BE2C (cell line): ENCODE measurements at regions not wholly inside any gene's neighbourhood (a gene's known extent, or its start where the extent isn't known, plus 50 kb on each side); places are given as distances from the start of the nearest gene placed in this dataset.

Source experiments
- DNase-seq: peaks from one replicate; pipeline ENCODE4 v3.0.0-alpha.2; 2020
- H3K27me3 ChIP-seq: fragments of 250-450 bp; sonication (Bioruptor Pico); 2 replicates; pipeline ENCODE4 v1.5.1; 2020; ENCODE audit warnings: mild to moderate bottlenecking
- H3K36me3 ChIP-seq: fragments of 250-450 bp; sonication (Bioruptor Pico); 2 replicates; pipeline ENCODE4 v1.5.1; 2020; ENCODE audit warnings: mild to moderate bottlenecking
- H3K4me1 ChIP-seq: fragments of 250-450 bp; sonication (Bioruptor Pico); 2 replicates; pipeline ENCODE4 v1.5.1; 2020
- H3K4me3 ChIP-seq: 2 replicates; pipeline ENCODE4 v1.5.1; 2011; ENCODE audit warnings: low read depth, low read length
- H3K9me3 ChIP-seq: fragments of 250-450 bp; sonication (Bioruptor Pico); 2 replicates; pipeline ENCODE4 v1.5.1; 2020
- TF ChIP-seq, protein P1 (sequence below): IDR thresholded peaks from 2 replicates; pipeline ENCODE4 v1.5.1; 2012; ENCODE audit warnings: mild to moderate bottlenecking, low read depth, low read length

DNA sequence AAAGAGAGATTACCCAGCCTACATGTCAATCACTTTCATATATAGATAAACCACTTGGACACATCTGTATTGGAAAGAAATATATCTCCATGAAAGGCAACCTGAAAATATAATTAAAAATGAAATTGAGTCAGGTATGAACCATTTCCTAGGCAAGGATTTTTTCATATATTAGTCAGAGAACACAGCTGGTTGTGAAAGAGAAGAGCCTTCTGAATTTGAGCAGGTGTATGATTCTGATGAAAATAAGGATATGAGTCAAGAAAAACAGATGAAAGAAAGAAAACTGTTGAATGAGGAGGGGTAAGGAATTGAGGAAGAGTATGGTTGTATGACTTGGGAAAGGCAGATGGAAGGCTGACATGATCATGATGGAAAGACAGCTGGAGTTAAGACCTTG lies 441.1 kb downstream of the HAO1 start:
- no peaks in the 10 kb centered on the region for H3K36me3 ChIP-seq
- no peak for DNase-seq
- H3K4me1 ChIP-seq = no peaks in the 10 kb centered on the region
- peaks cover 8% of the 10 kb centered on the region; the same call in 1 of the 2 replicates for H3K27me3 ChIP-seq
- TF ChIP-seq, protein P1, sequence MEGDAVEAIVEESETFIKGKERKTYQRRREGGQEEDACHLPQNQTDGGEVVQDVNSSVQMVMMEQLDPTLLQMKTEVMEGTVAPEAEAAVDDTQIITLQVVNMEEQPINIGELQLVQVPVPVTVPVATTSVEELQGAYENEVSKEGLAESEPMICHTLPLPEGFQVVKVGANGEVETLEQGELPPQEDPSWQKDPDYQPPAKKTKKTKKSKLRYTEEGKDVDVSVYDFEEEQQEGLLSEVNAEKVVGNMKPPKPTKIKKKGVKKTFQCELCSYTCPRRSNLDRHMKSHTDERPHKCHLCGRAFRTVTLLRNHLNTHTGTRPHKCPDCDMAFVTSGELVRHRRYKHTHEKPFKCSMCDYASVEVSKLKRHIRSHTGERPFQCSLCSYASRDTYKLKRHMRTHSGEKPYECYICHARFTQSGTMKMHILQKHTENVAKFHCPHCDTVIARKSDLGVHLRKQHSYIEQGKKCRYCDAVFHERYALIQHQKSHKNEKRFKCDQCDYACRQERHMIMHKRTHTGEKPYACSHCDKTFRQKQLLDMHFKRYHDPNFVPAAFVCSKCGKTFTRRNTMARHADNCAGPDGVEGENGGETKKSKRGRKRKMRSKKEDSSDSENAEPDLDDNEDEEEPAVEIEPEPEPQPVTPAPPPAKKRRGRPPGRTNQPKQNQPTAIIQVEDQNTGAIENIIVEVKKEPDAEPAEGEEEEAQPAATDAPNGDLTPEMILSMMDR = no peak
- no peak overlapping the region for H3K4me3 ChIP-seq
- H3K9me3 ChIP-seq = no peaks in the 10 kb centered on the region

DNA sequence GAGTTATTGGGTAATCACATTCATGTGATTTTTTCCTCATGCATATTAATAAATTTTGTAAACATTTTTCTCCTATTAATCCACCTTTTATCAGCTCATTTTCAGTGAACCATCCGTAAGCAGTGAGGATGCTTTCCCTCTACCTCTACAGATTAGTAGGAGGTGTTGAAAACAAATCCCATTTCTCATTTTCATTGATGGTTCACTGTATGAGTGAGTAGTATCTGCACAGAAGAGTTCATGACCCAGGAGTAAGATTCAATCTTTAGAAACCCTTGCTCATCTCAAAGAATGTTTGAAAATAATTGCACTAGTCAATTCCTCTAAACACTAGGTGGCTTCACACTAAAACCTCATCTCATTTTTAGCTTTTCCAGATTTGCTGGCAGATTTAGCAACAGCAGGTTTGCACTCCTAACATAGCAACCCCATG lies 440.0 kb downstream of the HAO1 start:
- Histone ChIP-seq H3K4me3 (no peak overlapping the region), H3K4me1 (no peaks in the 10 kb centered on the region)
- no peak for DNase-seq

DNA sequence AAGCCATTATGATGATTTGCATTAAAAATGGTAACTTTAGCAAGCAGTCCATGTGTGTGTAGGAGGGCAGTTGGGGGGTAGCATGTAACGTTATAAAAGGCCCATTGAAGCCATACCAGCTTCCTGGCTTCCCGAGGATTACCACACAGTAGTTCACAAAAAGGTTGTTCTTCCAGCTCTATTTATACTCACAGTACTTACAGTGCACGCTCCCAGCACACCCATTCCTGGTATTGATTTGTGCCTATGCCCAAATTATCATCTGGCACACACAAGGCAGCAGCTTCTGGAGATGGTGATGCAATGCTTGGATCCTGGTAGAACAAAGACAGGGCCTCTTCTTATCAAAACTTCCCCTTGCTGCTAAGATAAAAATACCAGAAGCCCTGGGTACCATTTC lies 436.8 kb downstream of the HAO1 start:
- H3K36me3 ChIP-seq = no peaks in the 10 kb centered on the region
- no peaks in the 10 kb centered on the region for H3K9me3 ChIP-seq
- H3K4me3 ChIP-seq = no peak overlapping the region
- TF ChIP-seq, protein P1 = no peak
- no peaks in the 10 kb centered on the region for H3K27me3 ChIP-seq
- no peak for DNase-seq
- H3K4me1 ChIP-seq = no peaks in the 10 kb centered on the region

More for the DNA sequence above, 440.0 kb downstream of the HAO1 start:
- Histone ChIP-seq H3K9me3 (no peaks in the 10 kb centered on the region), H3K36me3 (no peaks in the 10 kb centered on the region), H3K27me3 (peaks cover 8% of the 10 kb centered on the region; the same call in 1 of the 2 replicates)
- TF ChIP-seq, protein P1 = no peak

DNA sequence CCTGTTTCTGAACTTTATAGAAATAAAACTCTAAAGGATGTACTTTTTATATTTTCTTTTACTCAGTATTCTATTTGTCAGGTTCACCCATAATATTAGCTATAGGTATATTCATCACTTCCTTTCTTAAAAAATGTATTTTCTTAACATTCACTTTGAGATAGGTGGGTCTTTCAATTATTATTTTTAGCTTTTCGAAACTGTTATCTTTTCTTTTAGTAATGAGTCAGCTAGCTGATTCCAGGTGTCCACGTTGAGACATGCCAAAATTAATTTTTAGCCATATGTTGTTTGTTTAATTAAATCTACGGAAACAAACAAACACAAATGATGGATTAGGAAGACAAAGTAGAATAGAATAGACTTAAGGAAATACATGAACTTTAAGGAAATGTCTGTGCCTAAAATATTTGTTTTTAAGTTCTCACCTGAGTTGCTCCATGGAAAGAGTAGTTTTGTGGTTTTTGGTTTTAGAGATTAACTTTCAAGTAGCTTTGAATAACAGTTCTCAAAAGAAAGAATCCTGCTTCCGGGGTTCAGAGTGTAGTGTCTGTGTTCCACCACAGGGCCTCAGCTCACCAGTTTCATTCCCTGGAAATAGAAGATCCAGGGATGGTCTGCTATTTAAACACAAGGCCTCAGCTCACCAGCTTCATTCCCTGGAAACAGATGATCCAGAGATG lies 435.0 kb downstream of the HAO1 start:
- TF ChIP-seq, protein P1 = no peak
- no peak for DNase-seq
- no peak overlapping the region for H3K4me3 ChIP-seq

DNA sequence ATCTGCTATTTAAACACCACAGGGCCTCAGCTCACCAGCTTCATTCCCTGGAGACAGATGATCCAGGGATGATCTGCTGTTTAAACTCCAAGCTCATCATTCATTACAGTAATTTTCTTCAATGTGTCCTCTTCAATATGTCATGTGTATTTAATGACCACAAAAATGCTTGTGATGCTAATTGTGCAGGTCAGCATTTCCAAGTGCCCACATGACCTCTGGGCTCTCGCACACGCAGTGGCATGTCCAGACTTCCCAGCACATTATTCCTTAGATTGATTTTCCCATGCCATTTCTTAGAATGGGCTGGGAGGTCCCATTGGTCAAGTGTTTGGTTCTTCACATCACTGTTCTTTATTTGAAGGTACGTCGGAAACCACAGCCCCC lies 434.4 kb downstream of the HAO1 start:
- TF ChIP-seq, protein P1 = no peak
- DNase-seq = no peak

More for the DNA sequence above, 435.0 kb downstream of the HAO1 start:
- Histone ChIP-seq H3K4me1 (no peaks in the 10 kb centered on the region), H3K27me3 (peaks cover 3% of the 10 kb centered on the region; the same call in 1 of the 2 replicates), H3K9me3 (no peaks in the 10 kb centered on the region; the same call in 1 of the 2 replicates), H3K36me3 (no peaks in the 10 kb centered on the region)

DNA sequence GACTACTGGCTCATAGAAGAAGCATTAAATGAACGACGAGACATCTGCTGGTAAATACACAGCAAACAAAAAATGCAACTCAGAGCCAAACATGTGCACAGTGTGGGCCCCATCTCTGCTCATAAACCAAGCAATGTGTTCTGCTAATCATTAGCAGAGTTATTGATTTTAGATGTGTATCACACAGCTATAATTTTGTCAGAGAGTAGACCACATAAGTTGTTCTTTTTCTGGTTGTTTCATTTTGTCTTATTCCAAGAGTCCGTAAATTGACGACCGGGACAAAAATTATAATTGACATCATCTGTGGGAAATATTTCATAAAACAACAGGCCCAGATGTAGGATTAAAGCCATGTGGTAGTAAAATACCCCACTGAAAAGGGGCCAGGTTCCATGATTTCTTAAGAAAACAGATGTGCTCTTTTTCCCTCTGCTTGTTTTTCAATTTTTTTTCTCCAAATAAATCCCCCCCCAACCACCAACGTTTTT lies 423.6 kb downstream of the HAO1 start:
- H3K4me3 ChIP-seq = no peak overlapping the region
- TF ChIP-seq, protein P1 = no peak
- DNase-seq = no peak

More for the DNA sequence above, 434.4 kb downstream of the HAO1 start:
- Histone ChIP-seq H3K36me3 (no peaks in the 10 kb centered on the region), H3K27me3 (peaks cover 3% of the 10 kb centered on the region; the same call in 1 of the 2 replicates), H3K4me3 (no peak overlapping the region), H3K9me3 (no peaks in the 10 kb centered on the region; the same call in 1 of the 2 replicates), H3K4me1 (no peaks in the 10 kb centered on the region)

More for the DNA sequence above, 423.6 kb downstream of the HAO1 start:
- Histone ChIP-seq H3K27me3 (no peaks in the 10 kb centered on the region; the same call in none of the 2 replicates), H3K9me3 (no peaks in the 10 kb centered on the region), H3K4me1 (no peaks in the 10 kb centered on the region), H3K36me3 (no peaks in the 10 kb centered on the region)
